ENCODE measurements at regions not wholly inside any gene's neighbourhood (a gene's known extent, or its start where the extent isn't known, plus 50 kb on each side); places are given as distances from the start of the nearest gene placed in this dataset.

- TF ChIP-seq CTCF (IDR thresholded peaks at IDR 0.05; ENCODE audit: insufficient read depth, low read length, poor library complexity, severe bottlenecking) (no peak), EZH2phosphoT487 (conservative IDR thresholded peaks at IDR 0.05; ENCODE audit: low read length) (no peak)
These were observed 170.0 kb downstream of the AHSP start for GRCh38 chr16:31697744-31698125.

Data from SU-DHL-6 (cell line).